Fibroblast of pulmonary artery (primary cell): ENCODE measurements at regions not wholly inside any gene's neighbourhood (a gene's known extent, or its start where the extent isn't known, plus 50 kb on each side); places are given as distances from the start of the nearest gene placed in this dataset.

Experiments
- DNase-seq: peaks from one replicate; pipeline ENCODE4 v3.0.0-alpha.2; 2010; ENCODE audit warnings: low read depth
- H3K4me3 ChIP-seq: replicated peaks from 2 replicates; pipeline ENCODE4 v1.5.1; 2011; ENCODE audit warnings: low read depth, mild to moderate bottlenecking, control low read depth, low read length, moderate library complexity
- TF ChIP-seq, protein P1 (sequence below): IDR thresholded peaks from 2 replicates; pipeline ENCODE4 v1.5.1; 2011; ENCODE audit warnings: mild to moderate bottlenecking, control low read depth, low read length, inconsistent platforms; ENCODE audit errors: missing control alignments

DNA sequence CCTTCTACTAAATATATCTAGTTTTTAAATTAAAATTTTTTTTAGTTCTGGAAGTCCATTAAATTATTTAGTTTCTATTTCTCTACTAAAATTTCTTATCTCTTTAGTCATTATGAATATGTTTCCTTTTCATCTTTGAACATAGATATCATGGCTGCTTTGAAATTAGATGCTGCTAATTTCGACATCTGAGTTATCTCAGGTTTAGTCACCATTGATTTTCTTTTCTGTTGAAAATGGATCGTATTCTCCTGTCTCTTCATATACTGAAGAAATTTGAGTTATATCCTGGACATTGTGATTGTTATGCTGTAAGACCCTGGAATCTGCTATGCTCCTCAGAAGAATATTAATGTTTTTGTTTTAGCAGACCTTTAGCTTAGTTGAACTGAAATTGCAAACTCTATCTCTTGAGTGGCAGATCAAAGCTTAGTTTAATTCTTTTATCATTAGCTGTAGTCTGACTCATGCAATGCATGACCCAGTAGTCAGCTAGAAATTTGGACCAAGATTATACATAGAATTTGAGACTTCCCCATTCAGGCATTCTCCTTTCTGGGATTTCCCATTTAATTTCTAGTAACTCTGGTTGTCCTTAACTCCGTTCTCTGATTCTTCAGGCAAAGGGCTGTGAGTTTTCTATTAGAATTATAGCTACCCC, 439.8 kb upstream of the IL12A start:
- TF ChIP-seq, protein P1, sequence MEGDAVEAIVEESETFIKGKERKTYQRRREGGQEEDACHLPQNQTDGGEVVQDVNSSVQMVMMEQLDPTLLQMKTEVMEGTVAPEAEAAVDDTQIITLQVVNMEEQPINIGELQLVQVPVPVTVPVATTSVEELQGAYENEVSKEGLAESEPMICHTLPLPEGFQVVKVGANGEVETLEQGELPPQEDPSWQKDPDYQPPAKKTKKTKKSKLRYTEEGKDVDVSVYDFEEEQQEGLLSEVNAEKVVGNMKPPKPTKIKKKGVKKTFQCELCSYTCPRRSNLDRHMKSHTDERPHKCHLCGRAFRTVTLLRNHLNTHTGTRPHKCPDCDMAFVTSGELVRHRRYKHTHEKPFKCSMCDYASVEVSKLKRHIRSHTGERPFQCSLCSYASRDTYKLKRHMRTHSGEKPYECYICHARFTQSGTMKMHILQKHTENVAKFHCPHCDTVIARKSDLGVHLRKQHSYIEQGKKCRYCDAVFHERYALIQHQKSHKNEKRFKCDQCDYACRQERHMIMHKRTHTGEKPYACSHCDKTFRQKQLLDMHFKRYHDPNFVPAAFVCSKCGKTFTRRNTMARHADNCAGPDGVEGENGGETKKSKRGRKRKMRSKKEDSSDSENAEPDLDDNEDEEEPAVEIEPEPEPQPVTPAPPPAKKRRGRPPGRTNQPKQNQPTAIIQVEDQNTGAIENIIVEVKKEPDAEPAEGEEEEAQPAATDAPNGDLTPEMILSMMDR, result no peak
- DNase-seq, result peak; percentile 54
- H3K4me3 ChIP-seq, result no peak overlapping the region

DNA sequence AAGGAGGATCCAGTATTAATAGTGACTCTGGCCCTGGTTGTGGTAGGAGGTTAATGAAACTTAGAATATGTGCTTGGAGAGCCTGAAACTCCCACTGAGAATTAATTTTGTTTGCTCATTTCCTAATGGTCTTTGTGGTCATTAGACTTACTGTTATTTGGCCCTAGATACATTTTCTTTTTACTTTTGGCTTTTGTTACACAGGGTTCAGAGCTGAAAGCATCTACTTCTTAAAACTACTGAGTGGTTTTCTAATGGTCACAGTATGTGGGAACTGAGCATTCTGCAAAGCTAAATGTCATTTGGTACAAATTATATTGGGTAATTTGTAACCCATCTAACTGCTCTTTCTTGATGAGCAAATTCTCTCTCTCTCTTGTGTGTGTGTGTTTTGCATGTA, 433.4 kb upstream of the IL12A start:
- no peak overlapping the region for H3K4me3 ChIP-seq
- no peak for DNase-seq
- TF ChIP-seq, protein P1, result no peak

DNA sequence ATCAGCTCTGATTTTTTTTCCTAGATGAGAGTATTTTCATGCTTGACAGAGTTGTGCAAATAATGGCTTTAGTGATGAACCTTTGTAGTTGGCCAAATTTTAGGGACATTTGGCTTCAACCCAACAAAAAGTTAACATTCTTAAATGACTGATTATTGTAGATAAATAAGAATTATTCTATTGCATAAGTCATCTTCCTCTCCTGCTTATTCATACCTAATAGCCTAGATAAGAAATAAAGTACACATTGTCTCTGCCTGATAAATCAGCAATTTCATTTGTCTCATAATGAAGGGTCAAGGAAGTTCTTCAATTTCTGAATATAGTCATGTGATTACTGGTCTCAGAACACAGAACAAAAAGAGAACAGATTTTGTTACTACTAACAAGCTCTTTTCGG, 428.9 kb upstream of the IL12A start:
- TF ChIP-seq, protein P1, result no peak
- no peak overlapping the region for H3K4me3 ChIP-seq
- DNase-seq, result peak; percentile 10

GRCh38 chr3:159560214-159560979, 428.2 kb upstream of the IL12A start:
- H3K4me3 ChIP-seq, result no peak overlapping the region
- DNase-seq, result peak; percentile 7
- TF ChIP-seq, protein P1, result no peak

DNA sequence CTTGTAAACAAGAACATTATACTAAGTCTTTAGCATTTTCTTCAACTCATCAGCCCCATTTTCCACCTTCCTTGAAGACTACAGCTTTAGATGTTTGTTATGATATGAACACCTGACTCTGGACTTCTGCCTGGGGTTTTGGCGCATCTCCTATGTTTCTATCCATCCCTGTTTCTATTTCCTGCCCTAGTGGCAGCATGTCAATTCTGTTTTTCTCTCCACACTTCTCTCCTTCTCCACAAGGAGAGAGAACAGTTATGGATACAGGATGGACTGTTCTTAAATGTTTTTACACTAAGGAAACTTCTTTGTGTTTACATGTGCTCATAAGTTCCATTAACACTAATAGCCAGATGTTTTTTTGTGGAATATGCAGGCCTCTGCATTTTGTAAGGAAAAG, 423.3 kb upstream of the IL12A start:
- TF ChIP-seq, protein P1, result no peak
- no peak overlapping the region for H3K4me3 ChIP-seq
- DNase-seq, result no peak

DNA sequence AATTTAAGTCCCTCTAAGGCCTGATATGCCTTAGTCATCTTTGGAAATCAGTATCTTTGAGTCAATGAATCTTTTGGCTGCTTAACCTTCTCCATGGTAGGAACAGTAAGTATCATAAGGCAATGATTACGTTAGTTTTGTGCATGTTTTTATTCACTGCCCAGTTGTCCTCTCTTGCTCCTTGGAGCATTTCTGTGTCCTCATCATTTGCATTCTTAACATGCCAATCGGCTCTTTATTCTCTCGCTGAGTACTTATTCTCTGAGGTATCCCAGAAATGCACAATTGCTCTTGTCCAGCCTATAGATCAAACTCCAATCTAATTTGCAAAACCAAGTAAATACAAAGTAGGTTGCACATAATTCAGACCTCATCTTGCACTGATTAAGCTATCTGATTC, 405.0 kb upstream of the IL12A start:
- DNase-seq, result no peak
- no peak overlapping the region for H3K4me3 ChIP-seq
- TF ChIP-seq, protein P1, result no peak
